ENCODE measurements at regions not wholly inside any gene's neighbourhood (a gene's known extent, or its start where the extent isn't known, plus 50 kb on each side); places are given as distances from the start of the nearest gene placed in this dataset.

GRCh38 chr15:66927201-66928077 lies 138.0 kb upstream of the SMAD3 start:
- H3K56ac ChIP-seq (ENCODE audit: low read length), result peak overlapping the region; percentile 17
- WGBS (ENCODE audit: extremely low coverage, insufficient coverage, low lambda C conversion rate), result no CpG with 5 or more reads among the region's 4 CpGs
- peak overlapping the region; percentile 37 for H2AK5ac ChIP-seq (ENCODE audit: low read length)
- no peak overlapping the region for H4K5ac ChIP-seq (ENCODE audit: low read length)
- H3K79me1 ChIP-seq (ENCODE audit: low read length), result no peaks in the 10 kb centered on the region
- no peak overlapping the region for H4K8ac ChIP-seq (ENCODE audit: low read depth, low read length)
- no peak overlapping the region for H3K9ac ChIP-seq (ENCODE audit: low read length)
- H3K4me1 ChIP-seq (ENCODE audit: control insufficient read depth, low read depth, low read length), result peaks cover 34% of the 10 kb centered on the region
- H2BK120ac ChIP-seq (ENCODE audit: low read depth, low read length), result peak overlapping the region; percentile 51
- peak; percentile 55 for DNase-seq
- peak overlapping the region; percentile 70 for H3K27ac ChIP-seq (ENCODE audit: low read depth, low read length)
- no peaks in the 10 kb centered on the region for H3K36me3 ChIP-seq (ENCODE audit: control insufficient read depth, insufficient read depth, low read length)
- no peak overlapping the region for H3K4me3 ChIP-seq (ENCODE audit: low read length)
- no peak overlapping the region for H3K4me2 ChIP-seq (ENCODE audit: low read length)
- H3K18ac ChIP-seq (ENCODE audit: low read length), result peak overlapping the region; percentile 57
- no peaks in the 10 kb centered on the region for H3K79me2 ChIP-seq (ENCODE audit: control insufficient read depth, insufficient read depth, low read length)
- no peaks in the 10 kb centered on the region for H3K27me3 ChIP-seq (ENCODE audit: insufficient read depth, low read length, poor library complexity)
- peak overlapping the region; percentile 83 for H3K23ac ChIP-seq (ENCODE audit: low read length)
- peak overlapping the region; percentile 75 for H3K4ac ChIP-seq (ENCODE audit: low read depth, low read length)
- H2BK15ac ChIP-seq (replicated peaks; ENCODE audit: low read depth), result no peak overlapping the region
- peak overlapping the region; percentile 66 for H2BK5ac ChIP-seq (ENCODE audit: low read length)

DNA sequence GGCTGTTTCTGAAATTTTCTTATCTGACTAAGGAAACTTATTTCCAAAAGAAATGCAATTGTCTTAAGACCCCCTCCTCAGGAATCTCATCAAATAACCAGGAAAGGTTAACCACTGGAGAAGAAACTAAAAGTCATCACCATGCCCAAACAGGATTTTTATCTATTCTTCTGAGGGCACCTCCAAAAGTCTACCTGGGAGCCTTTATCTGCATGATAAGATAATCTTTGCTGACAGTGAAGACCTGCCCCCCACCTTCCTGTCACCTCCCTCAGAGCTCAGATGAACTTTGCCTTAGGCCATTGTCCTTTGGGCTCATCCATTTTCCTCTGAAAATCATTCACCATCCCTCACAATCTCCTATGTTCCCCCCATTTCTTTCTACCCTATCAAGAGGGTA lies 137.3 kb upstream of the SMAD3 start:
- Histone ChIP-seq H3K9ac (ENCODE audit: low read length) (no peak overlapping the region), H3K4me2 (ENCODE audit: low read length) (no peak overlapping the region), H4K5ac (ENCODE audit: low read length) (no peak overlapping the region), H3K79me1 (ENCODE audit: low read length) (no peaks in the 10 kb centered on the region), H3K18ac (ENCODE audit: low read length) (no peak overlapping the region), H3K27ac (ENCODE audit: low read depth, low read length) (no peak overlapping the region), H3K4me3 (ENCODE audit: low read length) (no peak overlapping the region), H3K79me2 (ENCODE audit: control insufficient read depth, insufficient read depth, low read length) (no peaks in the 10 kb centered on the region), H2BK15ac (replicated peaks; ENCODE audit: low read depth) (no peak overlapping the region), H2BK5ac (ENCODE audit: low read length) (no peak overlapping the region), H2BK120ac (ENCODE audit: low read depth, low read length) (no peak overlapping the region), H3K23ac (ENCODE audit: low read length) (no peak overlapping the region), H3K4ac (ENCODE audit: low read depth, low read length) (no peak overlapping the region), H4K8ac (ENCODE audit: low read depth, low read length) (no peak overlapping the region), H3K36me3 (ENCODE audit: control insufficient read depth, insufficient read depth, low read length) (no peaks in the 10 kb centered on the region), H2AK5ac (ENCODE audit: low read length) (no peak overlapping the region), H3K27me3 (ENCODE audit: insufficient read depth, low read length, poor library complexity) (no peaks in the 10 kb centered on the region), H3K4me1 (ENCODE audit: control insufficient read depth, low read depth, low read length) (peaks cover 29% of the 10 kb centered on the region), H3K56ac (ENCODE audit: low read length) (no peak overlapping the region)
- DNase-seq, result peak; percentile 87

- H3K79me2 ChIP-seq (ENCODE audit: control insufficient read depth, insufficient read depth, low read length), result no peaks in the 10 kb centered on the region
- no peak for DNase-seq
- H2BK5ac ChIP-seq (ENCODE audit: low read length), result no peak overlapping the region
- H3K9ac ChIP-seq (ENCODE audit: low read length), result no peak overlapping the region
- H2BK15ac ChIP-seq (replicated peaks; ENCODE audit: low read depth), result no peak overlapping the region
- no peak overlapping the region for H3K4ac ChIP-seq (ENCODE audit: low read depth, low read length)
- H3K79me1 ChIP-seq (ENCODE audit: low read length), result no peaks in the 10 kb centered on the region
- H3K18ac ChIP-seq (ENCODE audit: low read length), result no peak overlapping the region
- no peaks in the 10 kb centered on the region for H3K36me3 ChIP-seq (ENCODE audit: control insufficient read depth, insufficient read depth, low read length)
- no CpG with 5 or more reads among the region's 1 CpG for WGBS (ENCODE audit: extremely low coverage, insufficient coverage, low lambda C conversion rate)
- no peak overlapping the region for H3K4me3 ChIP-seq (ENCODE audit: low read length)
- H3K27me3 ChIP-seq (ENCODE audit: insufficient read depth, low read length, poor library complexity), result no peaks in the 10 kb centered on the region
- no peak overlapping the region for H2AK5ac ChIP-seq (ENCODE audit: low read length)
- H3K4me2 ChIP-seq (ENCODE audit: low read length), result no peak overlapping the region
- no peak overlapping the region for H2BK120ac ChIP-seq (ENCODE audit: low read depth, low read length)
- H3K27ac ChIP-seq (ENCODE audit: low read depth, low read length), result no peak overlapping the region
- no peak overlapping the region for H4K8ac ChIP-seq (ENCODE audit: low read depth, low read length)
- peaks cover 25% of the 10 kb centered on the region for H3K4me1 ChIP-seq (ENCODE audit: control insufficient read depth, low read depth, low read length)
- no peak overlapping the region for H3K56ac ChIP-seq (ENCODE audit: low read length)
- no peak overlapping the region for H4K5ac ChIP-seq (ENCODE audit: low read length)
- no peak overlapping the region for H3K23ac ChIP-seq (ENCODE audit: low read length)
Observed at GRCh38 chr15:66928784-66929183, 136.6 kb upstream of the SMAD3 start.

DNA sequence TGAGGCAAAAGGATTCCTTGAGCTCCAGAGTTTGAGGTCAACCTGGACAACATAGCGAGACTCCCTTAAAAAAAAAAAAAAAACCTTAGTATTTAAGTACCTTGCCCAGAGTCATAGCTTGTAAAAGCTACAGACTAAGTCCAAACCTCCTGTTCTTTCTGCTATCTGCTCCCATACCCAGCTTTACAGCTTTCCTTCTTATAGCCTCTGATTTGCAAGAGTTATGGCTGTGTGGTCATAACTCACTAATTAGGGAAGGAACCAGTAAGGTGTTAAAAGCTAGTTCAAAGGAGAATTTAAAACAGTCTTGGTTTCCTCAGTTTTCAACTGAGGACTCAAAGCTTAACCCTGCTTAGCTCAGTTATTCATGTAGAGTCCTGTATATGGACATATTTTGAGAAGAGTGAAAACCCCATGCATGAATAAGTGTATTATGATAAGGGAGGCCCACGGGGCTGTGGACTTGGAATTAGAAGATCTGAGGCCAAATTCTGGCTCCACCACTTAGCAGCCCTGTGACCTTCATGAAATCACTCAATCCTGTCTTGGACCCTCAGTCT lies 135.5 kb upstream of the SMAD3 start:
- no peak overlapping the region for H2BK120ac ChIP-seq (ENCODE audit: low read depth, low read length)
- no peaks in the 10 kb centered on the region for H3K79me2 ChIP-seq (ENCODE audit: control insufficient read depth, insufficient read depth, low read length)
- H3K27ac ChIP-seq (ENCODE audit: low read depth, low read length), result no peak overlapping the region
- H3K79me1 ChIP-seq (ENCODE audit: low read length), result no peaks in the 10 kb centered on the region
- peak overlapping the region; percentile 47 for H2AK5ac ChIP-seq (ENCODE audit: low read length)
- no peak overlapping the region for H3K56ac ChIP-seq (ENCODE audit: low read length)
- H3K23ac ChIP-seq (ENCODE audit: low read length), result no peak overlapping the region
- H3K27me3 ChIP-seq (ENCODE audit: insufficient read depth, low read length, poor library complexity), result no peaks in the 10 kb centered on the region
- H3K36me3 ChIP-seq (ENCODE audit: control insufficient read depth, insufficient read depth, low read length), result no peaks in the 10 kb centered on the region
- H4K8ac ChIP-seq (ENCODE audit: low read depth, low read length), result no peak overlapping the region
- H3K4ac ChIP-seq (ENCODE audit: low read depth, low read length), result no peak overlapping the region
- no peak overlapping the region for H2BK15ac ChIP-seq (replicated peaks; ENCODE audit: low read depth)
- DNase-seq, result no peak
- H3K4me3 ChIP-seq (ENCODE audit: low read length), result no peak overlapping the region
- H3K4me1 ChIP-seq (ENCODE audit: control insufficient read depth, low read depth, low read length), result peaks cover 24% of the 10 kb centered on the region
- no peak overlapping the region for H3K18ac ChIP-seq (ENCODE audit: low read length)
- no peak overlapping the region for H2BK5ac ChIP-seq (ENCODE audit: low read length)
- no peak overlapping the region for H3K9ac ChIP-seq (ENCODE audit: low read length)
- H4K5ac ChIP-seq (ENCODE audit: low read length), result no peak overlapping the region
- H3K4me2 ChIP-seq (ENCODE audit: low read length), result no peak overlapping the region
- WGBS (ENCODE audit: extremely low coverage, insufficient coverage, low lambda C conversion rate), result no CpG with 5 or more reads among the region's 2 CpGs

- Histone ChIP-seq H3K56ac (ENCODE audit: low read length) (peak overlapping the region; percentile 78), H3K4me1 (ENCODE audit: control insufficient read depth, low read depth, low read length) (peaks cover 22% of the 10 kb centered on the region), H3K4me3 (ENCODE audit: low read length) (no peak overlapping the region), H3K18ac (ENCODE audit: low read length) (no peak overlapping the region), H2AK5ac (ENCODE audit: low read length) (peak overlapping the region; percentile 10), H3K4ac (ENCODE audit: low read depth, low read length) (peak overlapping the region; percentile 18), H3K79me2 (ENCODE audit: control insufficient read depth, insufficient read depth, low read length) (no peaks in the 10 kb centered on the region), H4K8ac (ENCODE audit: low read depth, low read length) (no peak overlapping the region), H3K36me3 (ENCODE audit: control insufficient read depth, insufficient read depth, low read length) (no peaks in the 10 kb centered on the region), H3K9ac (ENCODE audit: low read length) (peak overlapping the region; percentile 16), H3K4me2 (ENCODE audit: low read length) (no peak overlapping the region), H3K27me3 (ENCODE audit: insufficient read depth, low read length, poor library complexity) (no peaks in the 10 kb centered on the region), H2BK5ac (ENCODE audit: low read length) (peak overlapping the region; percentile 37), H3K23ac (ENCODE audit: low read length) (no peak overlapping the region), H2BK15ac (replicated peaks; ENCODE audit: low read depth) (no peak overlapping the region), H4K5ac (ENCODE audit: low read length) (no peak overlapping the region), H2BK120ac (ENCODE audit: low read depth, low read length) (no peak overlapping the region), H3K27ac (ENCODE audit: low read depth, low read length) (peak overlapping the region; percentile 18), H3K79me1 (ENCODE audit: low read length) (no peaks in the 10 kb centered on the region)
- WGBS (ENCODE audit: extremely low coverage, insufficient coverage, low lambda C conversion rate), result no CpG with 5 or more reads among the region's 15 CpGs
- peak; percentile 88 for DNase-seq
Observed at GRCh38 chr15:66931768-66932633, 133.4 kb upstream of the SMAD3 start.
